ENCODE measurements at regions not wholly inside any gene's neighbourhood (a gene's known extent, or its start where the extent isn't known, plus 50 kb on each side); places are given as distances from the start of the nearest gene placed in this dataset.

DNA sequence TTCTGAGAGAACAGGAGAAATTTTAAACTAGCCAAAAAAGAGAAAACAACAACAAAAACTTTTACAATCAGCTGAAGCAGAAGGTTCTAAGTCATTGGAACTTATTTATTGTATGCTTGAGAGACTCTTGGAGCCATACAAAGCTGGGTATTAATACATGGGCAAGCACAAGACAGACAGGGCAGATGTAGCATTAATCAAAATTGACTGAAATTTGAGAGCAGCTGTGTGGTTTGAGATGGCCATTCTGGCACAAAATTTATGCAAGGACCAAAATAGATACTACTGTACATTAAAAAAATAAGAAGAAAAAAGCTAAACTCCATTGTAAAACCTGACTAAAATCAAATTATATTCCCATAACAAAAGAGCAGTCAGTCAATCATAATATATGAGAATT lies 892.5 kb downstream of the PLA2G4A start:
- TF ChIP-seq, protein P1, sequence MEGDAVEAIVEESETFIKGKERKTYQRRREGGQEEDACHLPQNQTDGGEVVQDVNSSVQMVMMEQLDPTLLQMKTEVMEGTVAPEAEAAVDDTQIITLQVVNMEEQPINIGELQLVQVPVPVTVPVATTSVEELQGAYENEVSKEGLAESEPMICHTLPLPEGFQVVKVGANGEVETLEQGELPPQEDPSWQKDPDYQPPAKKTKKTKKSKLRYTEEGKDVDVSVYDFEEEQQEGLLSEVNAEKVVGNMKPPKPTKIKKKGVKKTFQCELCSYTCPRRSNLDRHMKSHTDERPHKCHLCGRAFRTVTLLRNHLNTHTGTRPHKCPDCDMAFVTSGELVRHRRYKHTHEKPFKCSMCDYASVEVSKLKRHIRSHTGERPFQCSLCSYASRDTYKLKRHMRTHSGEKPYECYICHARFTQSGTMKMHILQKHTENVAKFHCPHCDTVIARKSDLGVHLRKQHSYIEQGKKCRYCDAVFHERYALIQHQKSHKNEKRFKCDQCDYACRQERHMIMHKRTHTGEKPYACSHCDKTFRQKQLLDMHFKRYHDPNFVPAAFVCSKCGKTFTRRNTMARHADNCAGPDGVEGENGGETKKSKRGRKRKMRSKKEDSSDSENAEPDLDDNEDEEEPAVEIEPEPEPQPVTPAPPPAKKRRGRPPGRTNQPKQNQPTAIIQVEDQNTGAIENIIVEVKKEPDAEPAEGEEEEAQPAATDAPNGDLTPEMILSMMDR (IDR thresholded peaks at IDR 0.05): no peak
- no peak for TF ChIP-seq POLR2A (IDR thresholded peaks at IDR 0.05)

Measured in body of pancreas (tissue), 4 donors.